Hematopoietic multipotent progenitor cell (in vitro differentiated cells): ENCODE measurements at regions not wholly inside any gene's neighbourhood (a gene's known extent, or its start where the extent isn't known, plus 50 kb on each side); places are given as distances from the start of the nearest gene placed in this dataset.

ENCODE experiments used
- DNase-seq, 3 donors: peaks; one replicate each; pipeline ENCODE4 v3.0.0-alpha.2; 2011 to 2015; ENCODE audit warnings: low read depth in 2 of 3, low spot score in 2 of 3

- DNase-seq = no peak
These were observed 715.8 kb upstream of the KIF2B start for GRCh38 chr17:53106886-53107285.

- DNase-seq = no peak
These were observed 721.0 kb upstream of the KIF2B start for GRCh38 chr17:53101706-53102105.

GRCh38 chr17:53100126-53100525, 722.6 kb upstream of the KIF2B start:
- DNase-seq = no peak

DNA sequence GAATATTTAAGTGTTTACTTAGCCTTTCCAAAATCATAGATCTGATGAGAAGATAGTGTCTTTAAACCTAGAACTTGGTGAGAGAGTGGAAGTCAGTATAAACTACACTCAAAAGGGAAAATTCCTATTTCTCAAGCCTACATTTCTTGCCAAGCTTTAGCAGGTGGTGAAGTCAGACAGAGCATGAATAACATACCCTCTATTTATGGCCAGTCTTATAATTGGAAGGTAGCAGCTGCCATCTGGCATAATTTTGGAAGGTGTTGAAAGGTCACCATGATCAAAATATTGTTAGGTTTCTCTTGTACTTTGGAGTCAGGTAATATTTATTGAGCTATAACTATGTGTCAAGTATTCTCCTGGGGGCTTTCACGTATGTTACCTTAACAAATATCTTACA, 729.3 kb upstream of the KIF2B start:
- DNase-seq = no peak

DNA sequence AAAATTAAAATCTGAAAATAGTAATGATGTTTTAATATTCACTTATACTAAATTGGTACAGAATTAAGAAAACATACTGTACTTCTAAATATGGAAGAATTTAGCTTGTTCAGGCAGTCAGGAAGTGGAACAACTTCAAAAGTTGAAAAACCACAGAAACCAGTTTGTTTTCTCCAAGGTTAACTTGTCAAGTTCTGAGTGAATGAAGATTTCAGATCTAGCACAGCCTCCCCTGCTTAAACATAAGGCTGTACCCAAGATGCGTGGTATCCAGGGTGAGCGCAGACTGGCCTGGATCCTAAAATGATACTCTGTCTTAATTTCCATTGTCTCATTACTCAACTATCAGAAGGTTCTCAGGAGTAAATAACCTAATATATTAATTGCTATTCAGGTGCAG, 730.7 kb upstream of the KIF2B start:
- DNase-seq = no peak

- no peak for DNase-seq
These were observed 732.0 kb upstream of the KIF2B start for GRCh38 chr17:53090770-53091169.

GRCh38 chr17:53088481-53088880, 734.2 kb upstream of the KIF2B start:
- DNase-seq = no peak

DNA sequence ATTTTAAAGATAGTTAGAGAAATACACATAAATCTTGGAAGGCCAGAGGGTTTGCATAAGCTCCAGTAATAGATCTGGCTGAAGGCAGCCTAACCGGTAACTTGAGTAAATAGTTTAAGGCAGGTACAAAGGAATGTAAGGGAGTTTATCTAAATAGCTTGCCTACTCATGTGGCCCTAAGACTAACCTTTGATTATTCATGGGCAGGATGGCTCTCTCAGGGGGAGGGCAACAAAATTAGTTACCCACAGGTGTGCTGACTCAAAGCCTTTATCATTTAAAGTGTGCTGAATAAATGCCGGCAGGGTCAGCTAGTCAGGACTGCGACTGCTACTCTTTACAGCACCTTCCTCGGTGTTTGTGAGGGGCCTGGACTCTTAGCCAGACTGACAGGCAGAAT, 761.3 kb upstream of the KIF2B start:
- no peak for DNase-seq

GRCh38 chr17:53058031-53058430, 764.7 kb upstream of the KIF2B start:
- no peak for DNase-seq

DNA sequence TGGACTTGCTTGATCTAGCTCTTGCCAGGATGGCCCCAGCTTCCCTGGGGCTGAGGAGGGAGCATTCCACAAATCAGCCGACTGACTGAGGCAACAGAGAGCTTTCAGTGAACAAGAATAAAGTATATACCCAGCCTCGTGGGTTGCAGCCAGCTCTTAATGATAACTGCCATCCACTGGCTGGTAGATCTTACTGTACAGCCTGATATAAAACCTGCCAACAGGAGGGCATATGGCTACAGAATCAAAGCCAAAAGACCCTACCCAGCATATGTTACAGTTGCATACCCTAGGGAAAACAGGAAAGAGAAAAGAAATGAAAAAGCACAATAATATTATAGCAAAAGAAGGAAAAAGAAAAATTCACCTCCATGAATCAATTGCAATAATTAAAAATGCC, 775.9 kb upstream of the KIF2B start:
- no peak for DNase-seq

GRCh38 chr17:53039981-53040380, 782.7 kb upstream of the KIF2B start:
- no peak for DNase-seq

DNA sequence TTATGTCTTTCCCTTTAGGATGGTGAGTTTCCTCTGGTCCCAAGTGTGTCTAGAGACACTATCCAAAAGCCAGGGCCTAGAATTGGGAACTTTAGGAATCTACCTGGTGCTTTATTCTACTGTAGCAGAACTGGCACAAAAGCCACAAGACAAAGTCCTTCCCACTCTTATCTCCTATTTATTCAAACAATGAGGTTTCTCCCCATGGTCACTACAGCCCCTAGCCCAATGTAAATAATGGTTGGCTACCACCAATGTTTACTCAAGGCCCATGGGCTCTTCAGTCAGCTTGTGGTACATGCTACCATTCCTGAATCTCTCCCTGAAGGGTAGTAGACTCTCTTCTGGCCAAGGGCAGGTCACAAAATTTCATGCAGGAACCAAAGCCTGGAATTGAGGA, 789.4 kb upstream of the KIF2B start:
- DNase-seq = no peak

GRCh38 chr17:53032861-53033271, 789.9 kb upstream of the KIF2B start:
- DNase-seq = no peak

- DNase-seq = no peak
These were observed 805.5 kb upstream of the KIF2B start for GRCh38 chr17:53017227-53017626.

GRCh38 chr17:53016085-53016484, 806.6 kb upstream of the KIF2B start:
- DNase-seq = no peak

DNA sequence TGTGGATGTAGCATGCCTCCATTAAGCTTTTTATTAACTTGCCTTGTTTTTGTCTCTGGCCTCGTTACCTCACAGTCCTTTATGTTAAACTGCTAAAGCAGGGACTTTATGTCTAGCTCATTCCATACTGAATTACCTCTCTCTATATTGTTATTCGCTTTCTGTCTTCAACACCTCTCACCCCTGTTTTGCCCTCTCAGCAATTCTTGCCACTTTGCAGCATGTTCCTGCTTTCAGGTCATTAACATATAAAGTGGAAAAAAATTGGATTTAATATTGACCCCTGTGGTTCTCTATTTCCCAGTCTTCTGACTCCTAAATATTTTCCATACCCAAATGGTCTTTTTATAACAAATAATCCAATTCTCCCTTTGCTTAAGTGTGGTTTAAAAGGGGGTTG, 810.4 kb upstream of the KIF2B start:
- no peak for DNase-seq

DNA sequence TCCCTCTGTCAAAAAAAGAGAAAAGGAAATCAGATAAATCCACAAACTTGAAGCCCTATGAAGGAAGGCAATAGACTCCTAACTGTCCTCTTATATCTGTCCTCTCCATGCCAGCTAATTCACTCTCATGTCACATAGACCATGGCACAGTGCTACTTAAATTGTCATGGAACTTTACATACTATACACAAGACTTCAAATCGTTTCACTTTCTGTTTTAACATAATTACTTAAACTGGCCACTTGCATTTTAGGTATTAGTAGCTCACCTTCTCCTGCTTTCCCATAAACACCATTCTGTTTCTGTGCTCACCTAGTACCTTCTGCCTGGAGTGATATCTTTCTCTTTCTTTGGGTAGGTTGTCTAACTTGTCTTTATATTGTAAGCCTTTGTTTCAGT, 816.7 kb upstream of the KIF2B start:
- no peak for DNase-seq

- DNase-seq = no peak
These were observed 817.8 kb upstream of the KIF2B start for GRCh38 chr17:53004902-53005301.

DNA sequence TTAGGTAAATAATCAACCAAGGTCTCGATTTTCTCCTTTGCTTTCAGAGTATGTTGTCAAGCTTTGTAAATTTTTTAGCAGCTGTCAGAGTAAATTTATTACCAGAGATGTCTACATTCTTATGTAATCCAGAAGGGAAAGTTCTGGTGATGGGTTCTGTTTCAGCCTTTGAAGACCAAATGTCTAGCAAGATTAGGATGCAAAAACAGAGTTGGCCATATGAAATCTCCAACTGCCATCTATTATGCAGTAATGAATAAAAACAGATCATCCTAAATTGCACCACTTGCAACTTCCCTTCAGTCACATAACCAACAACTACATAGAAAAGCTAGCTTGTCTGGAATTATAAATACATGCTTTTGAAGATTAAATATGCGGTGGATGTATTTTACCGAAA, 826.8 kb upstream of the KIF2B start:
- no peak for DNase-seq

GRCh38 chr17:52995147-52995546, 827.6 kb upstream of the KIF2B start:
- DNase-seq = no peak

- DNase-seq = no peak
These were observed 827.6 kb upstream of the CA10 start for GRCh38 chr17:52986056-52986662.

DNA sequence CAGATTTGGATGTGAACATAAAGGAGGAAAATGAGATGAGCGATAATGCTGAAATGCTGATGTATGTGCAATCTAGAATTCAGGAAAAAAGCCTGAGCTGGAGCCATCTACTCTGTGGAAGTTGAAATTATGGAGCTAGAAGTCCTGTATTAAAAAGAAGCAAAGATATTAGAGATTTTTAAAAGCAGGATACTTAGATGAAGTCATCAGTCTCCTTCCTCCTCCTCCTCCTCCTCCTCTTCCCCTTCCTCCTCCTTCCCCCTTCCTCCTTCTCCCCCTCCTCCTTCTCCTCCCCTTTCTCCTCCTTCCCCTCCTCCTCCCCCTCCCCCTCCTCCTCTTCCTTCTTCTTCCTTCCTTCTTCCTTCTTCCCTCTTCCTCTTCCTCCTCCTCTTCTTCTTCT, 823.8 kb upstream of the CA10 start:
- DNase-seq = no peak

GRCh38 chr17:52979921-52980320, 821.4 kb upstream of the CA10 start:
- DNase-seq = no peak
